ENCODE measurements at regions not wholly inside any gene's neighbourhood (a gene's known extent, or its start where the extent isn't known, plus 50 kb on each side); places are given as distances from the start of the nearest gene placed in this dataset.
A peak's percentile ranks its signal among the peaks of the same experiment; 100 is the strongest.

DNA sequence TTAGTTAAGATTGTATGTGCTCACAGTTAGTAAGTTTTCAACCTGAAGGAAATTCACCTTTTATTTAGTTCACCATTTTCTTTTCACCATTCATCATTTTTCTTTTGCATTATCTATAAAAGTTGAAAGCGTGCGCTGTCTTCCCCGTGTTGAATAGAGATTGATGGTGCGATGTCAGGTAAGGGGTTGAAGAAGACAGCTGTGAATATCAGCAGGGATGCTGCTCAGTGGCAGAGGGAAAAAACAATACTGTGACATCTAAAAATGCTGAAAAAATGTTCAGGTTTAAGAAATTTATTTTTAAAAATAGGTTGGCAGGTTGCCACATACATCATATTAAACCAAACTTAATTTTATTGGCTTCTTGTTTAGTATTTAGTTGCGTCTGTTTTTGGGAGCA lies 815.0 kb downstream of the DTWD2 start:
- Histone ChIP-seq H3K27me3 (ENCODE audit: insufficient read depth, low read depth, low read length) (no peaks in the 10 kb centered on the region), H3F3A (ENCODE audit: insufficient read depth, low read length, poor library complexity, severe bottlenecking) (no peaks in the 10 kb centered on the region), H4K20me1 (ENCODE audit: insufficient read depth) (no peaks in the 10 kb centered on the region), H3K4me2 (ENCODE audit: low read length) (peak overlapping the region; percentile 5), H3K9me3 (ENCODE audit: low read length) (no peaks in the 10 kb centered on the region), H3K4me3 (ENCODE audit: low read length) (no peak overlapping the region), H3K9me2 (ENCODE audit: insufficient read depth, low read length) (no peaks in the 10 kb centered on the region), H2AFZ (ENCODE audit: low read depth, low read length) (no peak overlapping the region), H3K79me2 (replicated peaks; ENCODE audit: insufficient read depth, low read length) (no peaks in the 10 kb centered on the region), H3K27ac (ENCODE audit: low read length) (peak overlapping the region; percentile 59), H3K9ac (ENCODE audit: low read length) (no peak overlapping the region), H3K36me3 (ENCODE audit: insufficient read depth, low read length) (no peaks in the 10 kb centered on the region)
- no peak for TF ChIP-seq TAF1 (IDR thresholded peaks at IDR 0.05; ENCODE audit: low read depth)
- TF ChIP-seq EZH2 (IDR thresholded peaks at IDR 0.05; ENCODE audit: borderline replicate concordance, insufficient read depth, low read length, poor library complexity, severe bottlenecking): no peak
- TF ChIP-seq CTCF (IDR thresholded peaks at IDR 0.05; ENCODE audit: poor library complexity, severe bottlenecking): no peak
- TF ChIP-seq REST (IDR thresholded peaks at IDR 0.05; ENCODE audit: borderline replicate concordance): peak; percentile 32
- TF ChIP-seq RAD21 (conservative IDR thresholded peaks at IDR 0.05): no peak
- no peak for TF ChIP-seq SMC3 (conservative IDR thresholded peaks at IDR 0.05; ENCODE audit: poor library complexity)
- peak; percentile 60 for TF ChIP-seq POLR2AphosphoS5 (IDR thresholded peaks at IDR 0.05)
- peak; percentile 82 for TF ChIP-seq EP300 (conservative IDR thresholded peaks at IDR 0.05; ENCODE audit: poor library complexity, severe bottlenecking)
- TF ChIP-seq MXI1 (conservative IDR thresholded peaks at IDR 0.05; ENCODE audit: poor library complexity, severe bottlenecking): no peak

DNA sequence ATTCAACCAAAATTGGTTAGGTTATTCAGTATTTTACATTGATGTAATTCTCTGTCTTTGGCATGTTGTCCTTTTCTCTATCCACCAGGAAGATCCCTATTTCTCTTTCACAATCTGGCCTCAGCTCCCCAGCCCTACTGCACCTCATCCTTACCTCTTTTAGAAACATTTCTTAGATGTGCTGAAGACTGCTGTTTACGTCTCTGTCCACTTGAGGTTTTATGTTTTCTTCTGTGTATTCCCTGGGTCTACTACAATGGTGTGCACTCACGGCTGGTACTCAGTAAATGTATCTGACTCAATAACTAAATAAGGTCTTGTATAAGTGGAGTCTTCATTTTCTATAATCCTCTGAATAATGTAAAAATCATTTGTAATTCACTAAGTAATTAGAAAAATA lies 822.7 kb downstream of the DTWD2 start:
- TF ChIP-seq EP300 (conservative IDR thresholded peaks at IDR 0.05; ENCODE audit: poor library complexity, severe bottlenecking): no peak
- Histone ChIP-seq H4K20me1 (ENCODE audit: insufficient read depth) (no peaks in the 10 kb centered on the region), H3K9me3 (ENCODE audit: low read length) (no peaks in the 10 kb centered on the region), H3K9ac (ENCODE audit: low read length) (no peak overlapping the region), H3K4me2 (ENCODE audit: low read length) (no peak overlapping the region), H3K27ac (ENCODE audit: low read length) (no peak overlapping the region), H3F3A (ENCODE audit: insufficient read depth, low read length, poor library complexity, severe bottlenecking) (no peaks in the 10 kb centered on the region), H3K79me2 (replicated peaks; ENCODE audit: insufficient read depth, low read length) (no peaks in the 10 kb centered on the region), H3K36me3 (ENCODE audit: insufficient read depth, low read length) (no peaks in the 10 kb centered on the region), H3K4me3 (ENCODE audit: low read length) (no peak overlapping the region), H3K9me2 (ENCODE audit: insufficient read depth, low read length) (no peaks in the 10 kb centered on the region), H3K27me3 (ENCODE audit: insufficient read depth, low read depth, low read length) (no peaks in the 10 kb centered on the region), H2AFZ (ENCODE audit: low read depth, low read length) (no peak overlapping the region)

DNA sequence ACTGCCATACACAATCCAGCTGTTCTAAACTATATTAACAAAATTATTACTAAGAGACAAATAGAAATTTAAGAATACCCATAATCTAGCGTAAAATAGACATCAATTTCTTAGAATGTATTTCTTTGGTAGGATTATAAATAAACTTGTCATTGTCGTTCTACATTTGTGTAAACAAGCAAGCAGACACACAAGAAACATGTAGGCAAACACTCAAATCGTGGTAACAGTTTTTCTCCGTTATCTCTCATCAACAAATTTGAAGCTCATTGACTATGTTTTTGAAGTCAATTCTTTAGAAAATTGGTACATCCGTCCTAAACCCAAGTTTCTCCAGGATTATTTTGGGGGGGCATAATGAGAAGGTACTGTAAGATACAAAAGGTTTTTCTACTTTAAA lies 832.2 kb downstream of the DTWD2 start:
- Histone ChIP-seq H3K79me2 (replicated peaks; ENCODE audit: insufficient read depth, low read length) (no peaks in the 10 kb centered on the region), H3K9ac (ENCODE audit: low read length) (no peak overlapping the region), H3K9me3 (ENCODE audit: low read length) (no peaks in the 10 kb centered on the region), H3K36me3 (ENCODE audit: insufficient read depth, low read length) (no peaks in the 10 kb centered on the region), H4K20me1 (ENCODE audit: insufficient read depth) (no peaks in the 10 kb centered on the region), H3K27me3 (ENCODE audit: insufficient read depth, low read depth, low read length) (no peaks in the 10 kb centered on the region), H3K4me3 (ENCODE audit: low read length) (no peak overlapping the region), H3K4me2 (ENCODE audit: low read length) (no peak overlapping the region), H2AFZ (ENCODE audit: low read depth, low read length) (no peak overlapping the region), H3F3A (ENCODE audit: insufficient read depth, low read length, poor library complexity, severe bottlenecking) (no peaks in the 10 kb centered on the region), H3K9me2 (ENCODE audit: insufficient read depth, low read length) (no peaks in the 10 kb centered on the region), H3K27ac (ENCODE audit: low read length) (no peak overlapping the region)
- TF ChIP-seq EP300 (conservative IDR thresholded peaks at IDR 0.05; ENCODE audit: poor library complexity, severe bottlenecking) (no peak), POLR2AphosphoS5 (IDR thresholded peaks at IDR 0.05) (no peak), CTCF (IDR thresholded peaks at IDR 0.05; ENCODE audit: poor library complexity, severe bottlenecking) (no peak), EZH2 (IDR thresholded peaks at IDR 0.05; ENCODE audit: borderline replicate concordance, insufficient read depth, low read length, poor library complexity, severe bottlenecking) (no peak), TAF1 (IDR thresholded peaks at IDR 0.05; ENCODE audit: low read depth) (no peak), RAD21 (conservative IDR thresholded peaks at IDR 0.05) (no peak), MXI1 (conservative IDR thresholded peaks at IDR 0.05; ENCODE audit: poor library complexity, severe bottlenecking) (no peak), SMC3 (conservative IDR thresholded peaks at IDR 0.05; ENCODE audit: poor library complexity) (no peak), REST (IDR thresholded peaks at IDR 0.05; ENCODE audit: borderline replicate concordance) (no peak)
